K562 (cell line): ENCODE measurements at regions not wholly inside any gene's neighbourhood (a gene's known extent, or its start where the extent isn't known, plus 50 kb on each side); places are given as distances from the start of the nearest gene placed in this dataset.

ENCODE experiments used
- ATAC-seq: fragments of 200-7000 bp; cut with Tn5 transposase; 3 replicates; pipeline ENCODE4 v1.9.1; 2020; ENCODE audit warnings: moderate library complexity
- BruUV-seq: library from RNA; stranded (reverse); fragments of 400-500 nt; replicated peaks from 2 replicates; lab custom pipeline; 2021; lab: Mats Ljungman, UMichigan
- CTCF ChIA-PET: fragments of 300-600 bp; formaldehyde crosslinking; extraction: SDS; loops from one replicate; lab custom pipeline; 2021; ENCODE audit warnings: low intra/inter-chr PET ratio; lab: Yijun Ruan, JAX
- POLR2A ChIA-PET: fragments of 300-600, 350-650 bp; sonication (Branson Sonifier 250); formaldehyde crosslinking; extraction: SDS; loops from one replicate; lab custom pipeline; 2021; ENCODE audit warnings: antibody characterized with exemption, inconsistent platforms; lab: Yijun Ruan, JAX
- DNase-seq, 4 experiments: peaks; one replicate each; pipeline versions ENCODE4 v3.0.0 to v3.0.0-alpha.2; 2011 to 2018; ENCODE audit warnings: low spot score in 3 of 4, mixed read lengths in 3 of 4; ENCODE audit errors: extremely low read depth in 1 of 4
- FAIRE-seq: peaks from 2 replicates; lab custom pipeline; 2011; peaks lifted over from hg19 to GRCh38; lab: Jason Lieb, UNC
- H2AFZ ChIP-seq: 2 replicates; pipeline ENCODE4 v1.6.0; 2011; ENCODE audit warnings: low read depth, low read length, control low read depth, inconsistent platforms
- H3K27ac ChIP-seq: fragments of 200-600 bp; 3 replicates; pipeline ENCODE4 v1.8.0; 2011; ENCODE audit warnings: low read depth, mild to moderate bottlenecking, control low read depth, inconsistent platforms, low read length, moderate library complexity, mixed read lengths; ENCODE audit errors: extremely low read depth
- H3K27me3 ChIP-seq, 2 experiments: fragments of 300-600 bp in 1 of 2; 2 replicates in 1 of 2; 3 replicates in 1 of 2; pipeline versions ENCODE4 v1.6.0 to v1.8.0; 2011; ENCODE audit warnings: inconsistent platforms in 2 of 2, low read length in 2 of 2, mild to moderate bottlenecking in 1 of 2, mixed read lengths in 1 of 2, moderate library complexity in 1 of 2; ENCODE audit not compliant: control insufficient read depth in 2 of 2, insufficient read depth in 2 of 2
- H3K36me3 ChIP-seq: fragments of 300-600 bp; 3 replicates; pipeline ENCODE4 v1.8.0; 2011; ENCODE audit warnings: mild to moderate bottlenecking, low read length, inconsistent platforms; ENCODE audit not compliant: control insufficient read depth, insufficient read depth
- H3K4me1 ChIP-seq, 2 experiments: fragments of 200-600 bp in 1 of 2; replicated peaks in 1 of 2; 2 replicates in 1 of 2; 3 replicates in 1 of 2; pipeline versions ENCODE4 v1.5.1 to v1.8.0; 2011; ENCODE audit warnings: inconsistent platforms in 2 of 2, low read length in 2 of 2, mild to moderate bottlenecking in 1 of 2, mixed read lengths in 1 of 2, moderate library complexity in 1 of 2; ENCODE audit not compliant: control insufficient read depth in 2 of 2, insufficient read depth in 2 of 2
- H3K4me2 ChIP-seq: 2 replicates; pipeline ENCODE4 v1.6.1; 2011; ENCODE audit warnings: low read length, control low read depth, inconsistent platforms, mixed read lengths; ENCODE audit not compliant: insufficient read depth
- H3K4me3 ChIP-seq: fragments of 200-600 bp; sonication (generic), shearing (Covaris generic); 2 replicates; pipeline ENCODE4 v1.5.1; 2016; ENCODE audit warnings: control low read depth, inconsistent platforms
- H3K79me2 ChIP-seq: fragments of 200-600 bp; 3 replicates; pipeline ENCODE4 v1.8.0; 2011; ENCODE audit warnings: low read length, inconsistent platforms; ENCODE audit not compliant: control insufficient read depth, insufficient read depth
- H3K9ac ChIP-seq, 2 experiments: 2 replicates each; pipeline versions ENCODE4 v1.6.0 to v1.6.1; 2011; ENCODE audit warnings: low read depth in 2 of 2, low read length in 2 of 2, control low read depth in 1 of 2, inconsistent platforms in 1 of 2, mild to moderate bottlenecking in 1 of 2, mixed read lengths in 1 of 2; ENCODE audit not compliant: insufficient read depth in 1 of 2
- H3K9me1 ChIP-seq: one replicate; pipeline ENCODE4 v1.6.0; 2011; ENCODE audit warnings: inconsistent platforms, mild to moderate bottlenecking, low read length, moderate library complexity; ENCODE audit not compliant: control insufficient read depth, insufficient read depth
- H3K9me3 ChIP-seq: replicated peaks from 2 replicates; pipeline ENCODE4 v1.5.1; 2011; ENCODE audit warnings: low read depth, low read length, inconsistent platforms; ENCODE audit not compliant: control insufficient read depth, insufficient read depth
- H4K20me1 ChIP-seq: replicated peaks from 2 replicates; pipeline ENCODE4 v1.6.1; 2011; ENCODE audit warnings: low read length, inconsistent platforms, mixed read lengths; ENCODE audit not compliant: control insufficient read depth, insufficient read depth
- DDX20 ChIP-seq: fragments of 450-650 bp; IDR thresholded peaks from 2 replicates; pipeline ENCODE4 v1.6.1; 2016; ENCODE audit warnings: missing genetic modification characterization, low read depth, mild to moderate bottlenecking, missing compliant biosample characterization, moderate library complexity
- EWSR1 ChIP-seq: fragments of 450-650 bp; IDR thresholded peaks from 2 replicates; pipeline ENCODE4 v1.6.1; 2018; ENCODE audit warnings: borderline replicate concordance, mild to moderate bottlenecking, low read depth, moderate library complexity; ENCODE audit not compliant: partially characterized antibody
- KDM4B ChIP-seq, 2 experiments: fragments of 450-650 bp in 1 of 2; sonication (generic) in 1 of 2; IDR thresholded peaks; 2 replicates each; pipeline ENCODE4 v1.6.1; 2016 to 2017; ENCODE audit warnings: borderline replicate concordance in 2 of 2, antibody characterized with exemption in 1 of 2, low read depth in 1 of 2, mild to moderate bottlenecking in 1 of 2
- POLR3A ChIP-seq: IDR thresholded peaks from 2 replicates; pipeline ENCODE4 v1.6.1; 2011; ENCODE audit warnings: borderline replicate concordance, mild to moderate bottlenecking, moderate library complexity; ENCODE audit not compliant: insufficient read length, insufficient read depth; ENCODE audit errors: extremely low read depth
- SIRT6 ChIP-seq: IDR thresholded peaks from one replicate; pipeline ENCODE4 v1.6.1; 2012; ENCODE audit warnings: low read depth, mild to moderate bottlenecking, control low read depth, inconsistent platforms, low read length, moderate library complexity
- SIX5 ChIP-seq, 2 experiments: IDR thresholded peaks; 2 replicates each; pipeline ENCODE4 v1.6.1; 2011; ENCODE audit warnings: low read length in 2 of 2, borderline replicate concordance in 1 of 2, low read depth in 1 of 2, mild to moderate bottlenecking in 1 of 2, moderate library complexity in 1 of 2; ENCODE audit not compliant: insufficient read depth in 1 of 2
- TCF7 ChIP-seq: sonication (generic); IDR thresholded peaks from 2 replicates; pipeline ENCODE4 v1.6.1; 2016; ENCODE audit warnings: antibody characterized with exemption, borderline replicate concordance
- TRIM28 ChIP-seq: fragments of 450-650 bp; IDR thresholded peaks from 2 replicates; pipeline ENCODE4 v1.6.1; 2017
- ZFP36 ChIP-seq: fragments of 150-350 bp; IDR thresholded peaks from 2 replicates; pipeline ENCODE4 v1.6.1; 2018; ENCODE audit warnings: low read length, low read depth; ENCODE audit not compliant: partially characterized antibody
- ZKSCAN3 ChIP-seq: fragments of 250-450 bp; sonication (Bioruptor Pico); IDR thresholded peaks from 2 replicates; pipeline ENCODE4 v1.4.0; 2020
- WGBS: fragments of 100-300 bp; shearing (Covaris generic); methylation state at CpG from one replicate; pipeline ENCODE4 v1.1.6; 2016; ENCODE audit warnings: low coverage, mixed read lengths; ENCODE audit not compliant: insufficient coverage; ENCODE audit errors: missing lambda C conversion rate; 5-methylcytosine and 5-hydroxymethylcytosine counted together
- in situ Hi-C: fragments of 300-500 bp; cut with MboI; formaldehyde crosslinking; loops from 4 replicates; pipeline ENCODE4 v1.15.0; 2018; ENCODE audit warnings: inconsistent platforms, mixed read lengths
- intact Hi-C: fragments of 100-400 bp; cut with micrococcal nuclease; formaldehyde crosslinking; loops from 2 replicates; pipeline ENCODE4 v1.14.2; 2022
- TF ChIP-seq, protein P1 (sequence below): sonication (generic); formaldehyde crosslinking; IDR thresholded peaks from 2 replicates; pipeline ENCODE4 v1.8.0; 2023; ENCODE audit warnings: mild to moderate bottlenecking, missing genetic modification reagents
- TF ChIP-seq, protein P2 (sequence below): fragments of 450-650 bp; IDR thresholded peaks from 2 replicates; pipeline ENCODE4 v1.7.1; 2018; ENCODE audit warnings: mild to moderate bottlenecking, low read depth; ENCODE audit not compliant: partially characterized antibody
- TF ChIP-seq, protein P3 (sequence below): fragments of 250-450 bp; sonication (Bioruptor Pico); IDR thresholded peaks from 2 replicates; pipeline ENCODE4 v1.4.0; 2020
- TF ChIP-seq, protein P4 (sequence below): fragments of 450-650 bp; IDR thresholded peaks from 2 replicates; pipeline ENCODE4 v1.6.1; 2016
- TF ChIP-seq, protein P5 (sequence below): sonication (generic); formaldehyde crosslinking; IDR thresholded peaks from 2 replicates; pipeline ENCODE4 v1.8.1; 2023; ENCODE audit warnings: mild to moderate bottlenecking, missing genetic modification reagents, moderate library complexity

DNA sequence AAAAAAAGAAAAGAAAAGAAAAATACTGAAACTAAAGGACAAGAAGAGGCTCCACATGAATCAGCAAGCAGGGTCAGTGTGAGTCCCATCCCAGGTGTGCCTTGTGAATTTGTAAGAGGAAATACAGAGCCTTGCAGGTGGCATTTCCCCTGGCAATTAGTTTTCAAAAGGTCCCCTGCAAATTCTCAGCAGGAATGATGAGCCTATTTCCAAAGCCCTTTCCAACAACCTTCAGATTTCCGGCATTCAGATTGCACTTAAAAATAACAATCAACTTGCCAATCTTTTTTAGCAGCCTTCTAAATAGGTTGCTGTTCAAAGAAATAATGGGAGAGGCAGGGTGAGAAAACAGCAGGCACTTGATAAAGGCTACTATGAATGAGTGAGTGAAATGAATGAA, 66.4 kb upstream of the OR13H1 start:
- CTCF ChIA-PET: no interaction called here
- intact Hi-C loops (no loop called here), in situ Hi-C loops (no loop called here)
- H3K27me3 ChIP-seq: no peaks in the 10 kb centered on the region
- H3K9ac ChIP-seq: no peak overlapping the region
- no peak overlapping the region for H3K27ac ChIP-seq
- WGBS: 9% methylated on average over 1 of the region's 1 CpG
- H3K4me1 ChIP-seq: no peaks in the 10 kb centered on the region
- no peak overlapping the region for H3K4me3 ChIP-seq
- H3K79me2 ChIP-seq: no peaks in the 10 kb centered on the region
- no peak overlapping the region for H2AFZ ChIP-seq
- no peaks in the 10 kb centered on the region for H3K9me1 ChIP-seq
- TF ChIP-seq TRIM28 (no peak), SIRT6 (no peak), SIX5 (IDR thresholded peaks at IDR 0.05; ENCODE audit: borderline replicate concordance in 1 of 2, insufficient read depth in 1 of 2, low read depth in 1 of 2, low read length in 2 of 2) (no peak), ZKSCAN3 (CRISPR knock-in tag) (no peak), ZFP36 (no peak), DDX20 (no peak), EWSR1 (no peak), POLR3A (no peak), KDM4B (IDR thresholded peaks at IDR 0.05; ENCODE audit: borderline replicate concordance in 2 of 2, low read depth in 1 of 2) (no peak), TCF7 (no peak)
- TF ChIP-seq, protein P1, sequence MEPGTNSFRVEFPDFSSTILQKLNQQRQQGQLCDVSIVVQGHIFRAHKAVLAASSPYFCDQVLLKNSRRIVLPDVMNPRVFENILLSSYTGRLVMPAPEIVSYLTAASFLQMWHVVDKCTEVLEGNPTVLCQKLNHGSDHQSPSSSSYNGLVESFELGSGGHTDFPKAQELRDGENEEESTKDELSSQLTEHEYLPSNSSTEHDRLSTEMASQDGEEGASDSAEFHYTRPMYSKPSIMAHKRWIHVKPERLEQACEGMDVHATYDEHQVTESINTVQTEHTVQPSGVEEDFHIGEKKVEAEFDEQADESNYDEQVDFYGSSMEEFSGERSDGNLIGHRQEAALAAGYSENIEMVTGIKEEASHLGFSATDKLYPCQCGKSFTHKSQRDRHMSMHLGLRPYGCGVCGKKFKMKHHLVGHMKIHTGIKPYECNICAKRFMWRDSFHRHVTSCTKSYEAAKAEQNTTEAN (CRISPR knock-in tag): no peak
- TF ChIP-seq, protein P2, sequence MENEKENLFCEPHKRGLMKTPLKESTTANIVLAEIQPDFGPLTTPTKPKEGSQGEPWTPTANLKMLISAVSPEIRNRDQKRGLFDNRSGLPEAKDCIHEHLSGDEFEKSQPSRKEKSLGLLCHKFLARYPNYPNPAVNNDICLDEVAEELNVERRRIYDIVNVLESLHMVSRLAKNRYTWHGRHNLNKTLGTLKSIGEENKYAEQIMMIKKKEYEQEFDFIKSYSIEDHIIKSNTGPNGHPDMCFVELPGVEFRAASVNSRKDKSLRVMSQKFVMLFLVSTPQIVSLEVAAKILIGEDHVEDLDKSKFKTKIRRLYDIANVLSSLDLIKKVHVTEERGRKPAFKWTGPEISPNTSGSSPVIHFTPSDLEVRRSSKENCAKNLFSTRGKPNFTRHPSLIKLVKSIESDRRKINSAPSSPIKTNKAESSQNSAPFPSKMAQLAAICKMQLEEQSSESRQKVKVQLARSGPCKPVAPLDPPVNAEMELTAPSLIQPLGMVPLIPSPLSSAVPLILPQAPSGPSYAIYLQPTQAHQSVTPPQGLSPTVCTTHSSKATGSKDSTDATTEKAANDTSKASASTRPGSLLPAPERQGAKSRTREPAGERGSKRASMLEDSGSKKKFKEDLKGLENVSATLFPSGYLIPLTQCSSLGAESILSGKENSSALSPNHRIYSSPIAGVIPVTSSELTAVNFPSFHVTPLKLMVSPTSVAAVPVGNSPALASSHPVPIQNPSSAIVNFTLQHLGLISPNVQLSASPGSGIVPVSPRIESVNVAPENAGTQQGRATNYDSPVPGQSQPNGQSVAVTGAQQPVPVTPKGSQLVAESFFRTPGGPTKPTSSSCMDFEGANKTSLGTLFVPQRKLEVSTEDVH: no peak
- TF ChIP-seq, protein P3, sequence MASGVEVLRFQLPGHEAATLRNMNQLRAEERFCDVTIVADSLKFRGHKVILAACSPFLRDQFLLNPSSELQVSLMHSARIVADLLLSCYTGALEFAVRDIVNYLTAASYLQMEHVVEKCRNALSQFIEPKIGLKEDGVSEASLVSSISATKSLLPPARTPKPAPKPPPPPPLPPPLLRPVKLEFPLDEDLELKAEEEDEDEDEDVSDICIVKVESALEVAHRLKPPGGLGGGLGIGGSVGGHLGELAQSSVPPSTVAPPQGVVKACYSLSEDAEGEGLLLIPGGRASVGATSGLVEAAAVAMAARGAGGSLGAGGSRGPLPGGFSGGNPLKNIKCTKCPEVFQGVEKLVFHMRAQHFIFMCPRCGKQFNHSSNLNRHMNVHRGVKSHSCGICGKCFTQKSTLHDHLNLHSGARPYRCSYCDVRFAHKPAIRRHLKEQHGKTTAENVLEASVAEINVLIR (CRISPR knock-in tag): no peak
- TF ChIP-seq, protein P4, sequence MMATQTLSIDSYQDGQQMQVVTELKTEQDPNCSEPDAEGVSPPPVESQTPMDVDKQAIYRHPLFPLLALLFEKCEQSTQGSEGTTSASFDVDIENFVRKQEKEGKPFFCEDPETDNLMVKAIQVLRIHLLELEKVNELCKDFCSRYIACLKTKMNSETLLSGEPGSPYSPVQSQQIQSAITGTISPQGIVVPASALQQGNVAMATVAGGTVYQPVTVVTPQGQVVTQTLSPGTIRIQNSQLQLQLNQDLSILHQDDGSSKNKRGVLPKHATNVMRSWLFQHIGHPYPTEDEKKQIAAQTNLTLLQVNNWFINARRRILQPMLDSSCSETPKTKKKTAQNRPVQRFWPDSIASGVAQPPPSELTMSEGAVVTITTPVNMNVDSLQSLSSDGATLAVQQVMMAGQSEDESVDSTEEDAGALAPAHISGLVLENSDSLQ: no peak
- TF ChIP-seq, protein P5, sequence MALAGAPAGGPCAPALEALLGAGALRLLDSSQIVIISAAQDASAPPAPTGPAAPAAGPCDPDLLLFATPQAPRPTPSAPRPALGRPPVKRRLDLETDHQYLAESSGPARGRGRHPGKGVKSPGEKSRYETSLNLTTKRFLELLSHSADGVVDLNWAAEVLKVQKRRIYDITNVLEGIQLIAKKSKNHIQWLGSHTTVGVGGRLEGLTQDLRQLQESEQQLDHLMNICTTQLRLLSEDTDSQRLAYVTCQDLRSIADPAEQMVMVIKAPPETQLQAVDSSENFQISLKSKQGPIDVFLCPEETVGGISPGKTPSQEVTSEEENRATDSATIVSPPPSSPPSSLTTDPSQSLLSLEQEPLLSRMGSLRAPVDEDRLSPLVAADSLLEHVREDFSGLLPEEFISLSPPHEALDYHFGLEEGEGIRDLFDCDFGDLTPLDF (CRISPR knock-in tag): no peak
- no peaks in the 10 kb centered on the region for H3K36me3 ChIP-seq
- no peak overlapping the region for H3K4me2 ChIP-seq
- BruUV-seq: no TSS peak
- POLR2A ChIA-PET: no interaction called here
- no peak for FAIRE-seq
- ATAC-seq: no peak
- DNase-seq: no peak
- H4K20me1 ChIP-seq: no peaks in the 10 kb centered on the region
- no peaks in the 10 kb centered on the region for H3K9me3 ChIP-seq
